Endothelial cell of umbilical vein (primary cell): ENCODE measurements at regions not wholly inside any gene's neighbourhood (a gene's known extent, or its start where the extent isn't known, plus 50 kb on each side); places are given as distances from the start of the nearest gene placed in this dataset.

ENCODE experiments used
- BruUV-seq: library from RNA; stranded (reverse); fragments of 400-500 nt; replicated peaks from 2 replicates; lab custom pipeline; 2021; lab: Mats Ljungman, UMichigan
- CTCF ChIA-PET: fragments of 300-600, 350-600 bp; sonication (Branson Sonifier 250); formaldehyde crosslinking; loops from one replicate; lab custom pipeline; 2021; ENCODE audit warnings: antibody characterized with exemption, inconsistent platforms; lab: Charles Lee
- POLR2A ChIA-PET: fragments of 300-600, 350-600 bp; sonication (Branson Sonifier 250); formaldehyde crosslinking; loops from one replicate; lab custom pipeline; 2021; ENCODE audit warnings: antibody characterized with exemption, inconsistent platforms; lab: Charles Lee
- DNase-seq: peaks from one replicate; pipeline ENCODE4 v3.0.0-alpha.2; 2011; ENCODE audit warnings: low read depth, low spot score
- FAIRE-seq: peaks from 2 replicates; lab custom pipeline; 2011; peaks lifted over from hg19 to GRCh38; lab: Jason Lieb, UNC
- H2AFZ ChIP-seq: 2 replicates; pipeline ENCODE4 v1.6.0; 2012; ENCODE audit warnings: low read depth, low read length, control low read depth, inconsistent platforms
- H3K27ac ChIP-seq: 2 replicates; pipeline ENCODE4 v1.5.1; 2011; ENCODE audit warnings: low read depth, mild to moderate bottlenecking, control low read depth, low read length, moderate library complexity; ENCODE audit not compliant: insufficient read depth
- H3K27me3 ChIP-seq, 2 experiments: 2 replicates each; pipeline versions ENCODE4 v1.6.0 to v1.6.1; 2011; ENCODE audit warnings: low read length in 2 of 2, mixed read lengths in 1 of 2; ENCODE audit not compliant: control insufficient read depth in 2 of 2, insufficient read depth in 2 of 2
- H3K36me3 ChIP-seq, 2 experiments: 2 replicates in 1 of 2; 3 replicates in 1 of 2; pipeline ENCODE4 v1.5.1; 2011; ENCODE audit warnings: low read length in 2 of 2, mild to moderate bottlenecking in 1 of 2, moderate library complexity in 1 of 2; ENCODE audit not compliant: control insufficient read depth in 2 of 2, insufficient read depth in 2 of 2; ENCODE audit errors: extremely low read depth in 1 of 2
- H3K4me1 ChIP-seq: 3 replicates; pipeline ENCODE4 v1.5.1; 2011; ENCODE audit warnings: mild to moderate bottlenecking, low read length; ENCODE audit not compliant: control insufficient read depth, insufficient read depth; ENCODE audit errors: extremely low read depth
- H3K4me2 ChIP-seq: 2 replicates; pipeline ENCODE4 v1.6.1; 2011; ENCODE audit warnings: low read length, control low read depth, mixed read lengths; ENCODE audit not compliant: insufficient read depth
- H3K4me3 ChIP-seq, 3 experiments: fragments of 200-600 bp in 1 of 3; sonication (generic), shearing (Covaris generic) in 1 of 3; replicated peaks in 1 of 3; 2 replicates each; pipeline ENCODE4 v1.5.1; 2011 to 2016; ENCODE audit warnings: control low read depth in 3 of 3, low read length in 3 of 3, mild to moderate bottlenecking in 2 of 3, inconsistent platforms in 1 of 3, low read depth in 1 of 3, moderate library complexity in 1 of 3; ENCODE audit not compliant: insufficient read depth in 1 of 3
- H3K79me2 ChIP-seq: 2 replicates; pipeline ENCODE4 v1.6.0; 2012; ENCODE audit warnings: low read length, inconsistent platforms; ENCODE audit not compliant: control insufficient read depth, insufficient read depth
- H3K9ac ChIP-seq: replicated peaks from 2 replicates; pipeline ENCODE3; 2011; ENCODE audit warnings: low read length, control low read depth; ENCODE audit not compliant: insufficient read depth; ENCODE audit errors: extremely low read depth
- H3K9me1 ChIP-seq: replicated peaks from 3 replicates; pipeline ENCODE4 v1.6.0; 2011; ENCODE audit warnings: mild to moderate bottlenecking, low read length; ENCODE audit not compliant: control insufficient read depth, insufficient read depth; ENCODE audit errors: extremely low read depth
- H3K9me3 ChIP-seq: replicated peaks from 2 replicates; pipeline ENCODE4 v1.5.1; 2012; ENCODE audit warnings: low read length, inconsistent platforms; ENCODE audit not compliant: control insufficient read depth, insufficient read depth
- H4K20me1 ChIP-seq: replicated peaks from 2 replicates; pipeline ENCODE3; 2011; ENCODE audit warnings: mild to moderate bottlenecking, low read length; ENCODE audit not compliant: control insufficient read depth, insufficient read depth; ENCODE audit errors: extremely low read depth
- CTCF ChIP-seq, 2 donors: IDR thresholded peaks; 1 replicate in 1 of 2; 2 replicates in 1 of 2; pipeline ENCODE4 v1.5.1; 2011; ENCODE audit warnings: low read length in 2 of 2, mild to moderate bottlenecking in 2 of 2, moderate library complexity in 2 of 2, control low read depth in 1 of 2, inconsistent platforms in 1 of 2, low read depth in 1 of 2; ENCODE audit not compliant: insufficient read depth in 1 of 2; ENCODE audit errors: extremely low read depth in 1 of 2
- FOS ChIP-seq: IDR thresholded peaks from 2 replicates; pipeline ENCODE4 v1.6.1; 2011; ENCODE audit warnings: mild to moderate bottlenecking, low read length, moderate library complexity, borderline replicate concordance; ENCODE audit not compliant: insufficient read depth
- MAX ChIP-seq: IDR thresholded peaks from 2 replicates; pipeline ENCODE4 v1.6.1; 2011; ENCODE audit not compliant: insufficient read depth, insufficient read length
- dilution Hi-C: fragments of 300-500 bp; cut with MboI; formaldehyde crosslinking; loops from one replicate; pipeline ENCODE4 v1.15.0; 2019; ENCODE audit warnings: low sequenced_read_pairs; ENCODE audit not compliant: extremely low pct_ligation_motif_present
- intact Hi-C: fragments of 100-400 bp; cut with micrococcal nuclease; formaldehyde crosslinking; loops from one replicate; pipeline ENCODE4 v1.10.0; 2022

GRCh38 chr18:55779691-55780585 lies 191.9 kb upstream of the TCF4 start:
- TF ChIP-seq FOS (no peak), CTCF (IDR thresholded peaks at IDR 0.05; ENCODE audit: extremely low read depth in 1 of 2, insufficient read depth in 1 of 2, low read depth in 1 of 2, low read length in 2 of 2) (peak; percentile 22 to 39), MAX (peak; percentile 31)
- dilution Hi-C loops, result no loop called here
- Histone ChIP-seq H3K9me1 (no peaks in the 10 kb centered on the region), H4K20me1 (no peaks in the 10 kb centered on the region), H3K9ac (peak overlapping the region; percentile 74), H3K27ac (peak overlapping the region; percentile 43), H3K4me3 (peak overlapping the region; percentile 43 to 78 (median 63)), H3K9me3 (no peaks in the 10 kb centered on the region), H3K27me3 (no peaks in the 10 kb centered on the region), H3K4me1 (peaks cover 27% of the 10 kb centered on the region), H3K4me2 (peak overlapping the region; percentile 94), H2AFZ (peak overlapping the region; percentile 87), H3K36me3 (no peaks in the 10 kb centered on the region), H3K79me2 (no peaks in the 10 kb centered on the region)
- CTCF ChIA-PET, result interaction anchor here (0.6 to 3.8 kb wide), 20 partner anchors 10 to 1100 kb away, joined by 3 to 50 read pairs (median 4); no protein-coding TSS in a partner anchor
- no peak for FAIRE-seq
- POLR2A ChIA-PET, result interaction anchor here (0.7 to 0.9 kb wide), 2 partner anchors 9 to 192 kb away, joined by 3 read pairs; no protein-coding TSS in a partner anchor
- no TSS peak for BruUV-seq
- peak; percentile 65 for DNase-seq
- intact Hi-C loops, result loop anchor here (1.0 to 2.0 kb wide), 7 partner anchors 81 to 683 kb away; no protein-coding TSS in a partner anchor
